ENCODE measurements at regions not wholly inside any gene's neighbourhood (a gene's known extent, or its start where the extent isn't known, plus 50 kb on each side); places are given as distances from the start of the nearest gene placed in this dataset.
"Not testable (repeated sequence)": the region's sequence is repeated elsewhere in the genome, so short reads cannot be mapped to it uniquely, and the experiment has no call there.

- no peak overlapping the region for H3K4me3 ChIP-seq (ENCODE audit: low read depth, low read length)
- no peak for TF ChIP-seq CTCF (IDR thresholded peaks at IDR 0.05; ENCODE audit: low read depth, low read length, missing control alignments)
These were observed 153.9 kb downstream of the KCNJ2 start for GRCh38 chr17:70323269-70323668.

GRCh38 chr17:70324031-70324430 is 154.7 kb downstream of the KCNJ2 start:
- no peak overlapping the region for H3K4me3 ChIP-seq (ENCODE audit: low read depth, low read length)
- in situ Hi-C loops (cut with HindIII; ENCODE audit: low sequenced_read_pairs): no loop called here
- no peak for TF ChIP-seq CTCF (IDR thresholded peaks at IDR 0.05; ENCODE audit: low read depth, low read length, missing control alignments)
- DNase-seq (ENCODE audit: low read depth): no peak

More at GRCh38 chr17:70323269-70323668, 153.9 kb downstream of the KCNJ2 start:
- in situ Hi-C loops (cut with HindIII; ENCODE audit: low sequenced_read_pairs): no loop called here
- no peak for DNase-seq (ENCODE audit: low read depth)

GRCh38 chr17:70327279-70327678 is 157.9 kb downstream of the KCNJ2 start:
- no peak overlapping the region for H3K4me3 ChIP-seq (ENCODE audit: low read depth, low read length)
- DNase-seq (ENCODE audit: low read depth): no peak
- TF ChIP-seq CTCF (IDR thresholded peaks at IDR 0.05; ENCODE audit: low read depth, low read length, missing control alignments): no peak
- in situ Hi-C loops (cut with HindIII; ENCODE audit: low sequenced_read_pairs): no loop called here

GRCh38 chr17:70327723-70328122 is 158.4 kb downstream of the KCNJ2 start:
- in situ Hi-C loops (cut with HindIII; ENCODE audit: low sequenced_read_pairs): no loop called here
- H3K4me3 ChIP-seq (ENCODE audit: low read depth, low read length): no peak overlapping the region
- no peak for TF ChIP-seq CTCF (IDR thresholded peaks at IDR 0.05; ENCODE audit: low read depth, low read length, missing control alignments)
- DNase-seq (ENCODE audit: low read depth): no peak

GRCh38 chr17:70329721-70330120 is 160.4 kb downstream of the KCNJ2 start:
- no peak for DNase-seq (ENCODE audit: low read depth)
- no peak overlapping the region for H3K4me3 ChIP-seq (ENCODE audit: low read depth, low read length)
- in situ Hi-C loops (cut with HindIII; ENCODE audit: low sequenced_read_pairs): no loop called here

GRCh38 chr17:70331066-70331465 is 161.7 kb downstream of the KCNJ2 start:
- in situ Hi-C loops (cut with HindIII; ENCODE audit: low sequenced_read_pairs); H3K4me3 ChIP-seq (ENCODE audit: low read depth, low read length); DNase-seq (ENCODE audit: low read depth): not testable (repeated sequence)

More at GRCh38 chr17:70329721-70330120, 160.4 kb downstream of the KCNJ2 start:
- TF ChIP-seq CTCF (IDR thresholded peaks at IDR 0.05; ENCODE audit: low read depth, low read length, missing control alignments): no peak

- TF ChIP-seq CTCF (IDR thresholded peaks at IDR 0.05; ENCODE audit: low read depth, low read length, missing control alignments): no peak
- in situ Hi-C loops (cut with HindIII; ENCODE audit: low sequenced_read_pairs): no loop called here
- DNase-seq (ENCODE audit: low read depth): no peak
- H3K4me3 ChIP-seq (ENCODE audit: low read depth, low read length): no peak overlapping the region
These were observed 163.3 kb downstream of the KCNJ2 start for GRCh38 chr17:70332356-70333210.

Data from astrocyte of the cerebellum (primary cell).